ENCODE measurements at regions not wholly inside any gene's neighbourhood (a gene's known extent, or its start where the extent isn't known, plus 50 kb on each side); places are given as distances from the start of the nearest gene placed in this dataset.
"Not testable (repeated sequence)": the region's sequence is repeated elsewhere in the genome, so short reads cannot be mapped to it uniquely, and the experiment has no call there.

GRCh38 chr7:142438235-142438922 lies 180.5 kb upstream of the PRSS58 start:
- no peak for FAIRE-seq

- no peak for FAIRE-seq
Observed at GRCh38 chr7:142437741-142438140, 179.9 kb upstream of the PRSS58 start.

GRCh38 chr7:142436601-142437000 lies 178.7 kb upstream of the PRSS58 start:
- FAIRE-seq = no peak

- FAIRE-seq = not testable (repeated sequence)
Observed at GRCh38 chr7:142435606-142436005, 177.7 kb upstream of the PRSS58 start.

- no peak for FAIRE-seq
Observed at GRCh38 chr7:142434666-142435167, 176.9 kb upstream of the PRSS58 start.

GRCh38 chr7:142434133-142434532 lies 176.3 kb upstream of the PRSS58 start:
- not testable (repeated sequence) for FAIRE-seq

- FAIRE-seq = no peak
Observed at GRCh38 chr7:142432377-142432776, 174.5 kb upstream of the PRSS58 start.

GRCh38 chr7:142431491-142431890 lies 173.6 kb upstream of the PRSS58 start:
- no peak for FAIRE-seq

- no peak for FAIRE-seq
Observed at GRCh38 chr7:142428094-142428493, 170.2 kb upstream of the PRSS58 start.

GRCh38 chr7:142425281-142425680 lies 167.4 kb upstream of the PRSS58 start:
- no peak for FAIRE-seq

GRCh38 chr7:142422621-142423020 lies 164.8 kb upstream of the PRSS58 start:
- no peak for FAIRE-seq

- no peak for FAIRE-seq
Observed at GRCh38 chr7:142420554-142421362, 162.9 kb upstream of the PRSS58 start.

- no peak for FAIRE-seq
Observed at GRCh38 chr7:142418326-142418725, 160.5 kb upstream of the PRSS58 start.

- FAIRE-seq = no peak
Observed at GRCh38 chr7:142414915-142415314, 157.1 kb upstream of the PRSS58 start.

GRCh38 chr7:142414135-142414534 lies 156.3 kb upstream of the PRSS58 start:
- FAIRE-seq = no peak

- FAIRE-seq = no peak
Observed at GRCh38 chr7:142413280-142414000, 155.6 kb upstream of the PRSS58 start.

- FAIRE-seq = no peak
Observed at GRCh38 chr7:142412551-142413193, 154.8 kb upstream of the PRSS58 start.

- no peak for FAIRE-seq
Observed at GRCh38 chr7:142409471-142409870, 151.6 kb upstream of the PRSS58 start.

GRCh38 chr7:142408794-142409193 lies 150.9 kb upstream of the PRSS58 start:
- FAIRE-seq = no peak

- no peak for FAIRE-seq
Observed at GRCh38 chr7:142407939-142408570, 150.2 kb upstream of the PRSS58 start.

- no peak for FAIRE-seq
Observed at GRCh38 chr7:142405122-142405765, 147.4 kb upstream of the PRSS58 start.

- FAIRE-seq = no peak
Observed at GRCh38 chr7:142401951-142402350, 144.1 kb upstream of the PRSS58 start.

All from G401.6 (cell line).